K562 (cell line): ENCODE measurements at regions not wholly inside any gene's neighbourhood (a gene's known extent, or its start where the extent isn't known, plus 50 kb on each side); places are given as distances from the start of the nearest gene placed in this dataset.

Experiments
- ATAC-seq: fragments of 200-7000 bp; cut with Tn5 transposase; 3 replicates; pipeline ENCODE4 v1.9.1; 2020; ENCODE audit warnings: moderate library complexity
- BruUV-seq: library from RNA; stranded (reverse); fragments of 400-500 nt; replicated peaks from 2 replicates; lab custom pipeline; 2021; lab: Mats Ljungman, UMichigan
- CTCF ChIA-PET: fragments of 300-600 bp; formaldehyde crosslinking; extraction: SDS; loops from one replicate; lab custom pipeline; 2021; ENCODE audit warnings: low intra/inter-chr PET ratio; lab: Yijun Ruan, JAX
- POLR2A ChIA-PET: fragments of 300-600, 350-650 bp; sonication (Branson Sonifier 250); formaldehyde crosslinking; extraction: SDS; loops from one replicate; lab custom pipeline; 2021; ENCODE audit warnings: antibody characterized with exemption, inconsistent platforms; lab: Yijun Ruan, JAX
- DNase-seq, 4 experiments: peaks; one replicate each; pipeline versions ENCODE4 v3.0.0 to v3.0.0-alpha.2; 2011 to 2018; ENCODE audit warnings: low spot score in 3 of 4, mixed read lengths in 3 of 4; ENCODE audit errors: extremely low read depth in 1 of 4
- FAIRE-seq: peaks from 2 replicates; lab custom pipeline; 2011; peaks lifted over from hg19 to GRCh38; lab: Jason Lieb, UNC
- H2AFZ ChIP-seq: 2 replicates; pipeline ENCODE4 v1.6.0; 2011; ENCODE audit warnings: low read depth, low read length, control low read depth, inconsistent platforms
- H3K27ac ChIP-seq: fragments of 200-600 bp; 3 replicates; pipeline ENCODE4 v1.8.0; 2011; ENCODE audit warnings: low read depth, mild to moderate bottlenecking, control low read depth, inconsistent platforms, low read length, moderate library complexity, mixed read lengths; ENCODE audit errors: extremely low read depth
- H3K27me3 ChIP-seq, 2 experiments: fragments of 300-600 bp in 1 of 2; 2 replicates in 1 of 2; 3 replicates in 1 of 2; pipeline versions ENCODE4 v1.6.0 to v1.8.0; 2011; ENCODE audit warnings: inconsistent platforms in 2 of 2, low read length in 2 of 2, mild to moderate bottlenecking in 1 of 2, mixed read lengths in 1 of 2, moderate library complexity in 1 of 2; ENCODE audit not compliant: control insufficient read depth in 2 of 2, insufficient read depth in 2 of 2
- H3K36me3 ChIP-seq: fragments of 300-600 bp; 3 replicates; pipeline ENCODE4 v1.8.0; 2011; ENCODE audit warnings: mild to moderate bottlenecking, low read length, inconsistent platforms; ENCODE audit not compliant: control insufficient read depth, insufficient read depth
- H3K4me1 ChIP-seq, 2 experiments: fragments of 200-600 bp in 1 of 2; replicated peaks in 1 of 2; 2 replicates in 1 of 2; 3 replicates in 1 of 2; pipeline versions ENCODE4 v1.5.1 to v1.8.0; 2011; ENCODE audit warnings: inconsistent platforms in 2 of 2, low read length in 2 of 2, mild to moderate bottlenecking in 1 of 2, mixed read lengths in 1 of 2, moderate library complexity in 1 of 2; ENCODE audit not compliant: control insufficient read depth in 2 of 2, insufficient read depth in 2 of 2
- H3K4me2 ChIP-seq: 2 replicates; pipeline ENCODE4 v1.6.1; 2011; ENCODE audit warnings: low read length, control low read depth, inconsistent platforms, mixed read lengths; ENCODE audit not compliant: insufficient read depth
- H3K4me3 ChIP-seq: fragments of 200-600 bp; sonication (generic), shearing (Covaris generic); 2 replicates; pipeline ENCODE4 v1.5.1; 2016; ENCODE audit warnings: control low read depth, inconsistent platforms
- H3K79me2 ChIP-seq: fragments of 200-600 bp; 3 replicates; pipeline ENCODE4 v1.8.0; 2011; ENCODE audit warnings: low read length, inconsistent platforms; ENCODE audit not compliant: control insufficient read depth, insufficient read depth
- H3K9ac ChIP-seq, 2 experiments: 2 replicates each; pipeline versions ENCODE4 v1.6.0 to v1.6.1; 2011; ENCODE audit warnings: low read depth in 2 of 2, low read length in 2 of 2, control low read depth in 1 of 2, inconsistent platforms in 1 of 2, mild to moderate bottlenecking in 1 of 2, mixed read lengths in 1 of 2; ENCODE audit not compliant: insufficient read depth in 1 of 2
- H3K9me1 ChIP-seq: one replicate; pipeline ENCODE4 v1.6.0; 2011; ENCODE audit warnings: inconsistent platforms, mild to moderate bottlenecking, low read length, moderate library complexity; ENCODE audit not compliant: control insufficient read depth, insufficient read depth
- H3K9me3 ChIP-seq: replicated peaks from 2 replicates; pipeline ENCODE4 v1.5.1; 2011; ENCODE audit warnings: low read depth, low read length, inconsistent platforms; ENCODE audit not compliant: control insufficient read depth, insufficient read depth
- H4K20me1 ChIP-seq: replicated peaks from 2 replicates; pipeline ENCODE4 v1.6.1; 2011; ENCODE audit warnings: low read length, inconsistent platforms, mixed read lengths; ENCODE audit not compliant: control insufficient read depth, insufficient read depth
- C11orf30 ChIP-seq: fragments of 450-650 bp; IDR thresholded peaks from 2 replicates; pipeline ENCODE4 v1.6.1; 2016; ENCODE audit warnings: low read depth, mild to moderate bottlenecking
- NRF1 ChIP-seq, 2 experiments: fragments of 450-650 bp; IDR thresholded peaks in 1 of 2; conservative IDR thresholded peaks in 1 of 2; 2 replicates each; pipeline ENCODE4 v1.6.1; 2014; ENCODE audit warnings: mild to moderate bottlenecking in 2 of 2
- RNF2 ChIP-seq: sonication (generic); IDR thresholded peaks from 2 replicates; pipeline ENCODE4 v1.6.1; 2016
- RREB1 ChIP-seq: fragments of 250-450 bp; sonication (Bioruptor Pico); IDR thresholded peaks from 2 replicates; pipeline ENCODE4 v1.4.0; 2020
- SFPQ ChIP-seq: fragments of 200-400 bp; formaldehyde crosslinking; IDR thresholded peaks from 2 replicates; pipeline ENCODE4 v1.6.1; 2017; ENCODE audit warnings: mild to moderate bottlenecking, low read depth, low read length, moderate library complexity
- SIRT6 ChIP-seq: IDR thresholded peaks from one replicate; pipeline ENCODE4 v1.6.1; 2012; ENCODE audit warnings: low read depth, mild to moderate bottlenecking, control low read depth, inconsistent platforms, low read length, moderate library complexity
- YY1 ChIP-seq, 3 experiments: IDR thresholded peaks; 2 replicates each; pipeline ENCODE4 v1.6.1; 2011; ENCODE audit warnings: low read length in 2 of 3, mild to moderate bottlenecking in 2 of 3, moderate library complexity in 2 of 3, borderline replicate concordance in 1 of 3, control low read depth in 1 of 3, low read depth in 1 of 3; ENCODE audit not compliant: insufficient read depth in 3 of 3, insufficient replicate concordance in 2 of 3, control insufficient read depth in 1 of 3, insufficient read length in 1 of 3; ENCODE audit errors: extremely low read depth in 1 of 3
- WGBS: fragments of 100-300 bp; shearing (Covaris generic); methylation state at CpG from one replicate; pipeline ENCODE4 v1.1.6; 2016; ENCODE audit warnings: low coverage, mixed read lengths; ENCODE audit not compliant: insufficient coverage; ENCODE audit errors: missing lambda C conversion rate; 5-methylcytosine and 5-hydroxymethylcytosine counted together
- in situ Hi-C: fragments of 300-500 bp; cut with MboI; formaldehyde crosslinking; loops from 4 replicates; pipeline ENCODE4 v1.15.0; 2018; ENCODE audit warnings: inconsistent platforms, mixed read lengths
- intact Hi-C: fragments of 100-400 bp; cut with micrococcal nuclease; formaldehyde crosslinking; loops from 2 replicates; pipeline ENCODE4 v1.14.2; 2022

GRCh38 chr10:64659311-64659710 lies 1138.1 kb downstream of the REEP3 start (continued):
- no peak for TF ChIP-seq RREB1 (CRISPR knock-in tag)

- no peak for ATAC-seq
- no peak for FAIRE-seq
- no peaks in the 10 kb centered on the region for H4K20me1 ChIP-seq
- H3K36me3 ChIP-seq: no peaks in the 10 kb centered on the region
- H3K4me1 ChIP-seq: no peaks in the 10 kb centered on the region
- in situ Hi-C loops: no loop called here
- no TSS peak for BruUV-seq
- no peak overlapping the region for H3K9ac ChIP-seq
- no peak overlapping the region for H3K4me3 ChIP-seq
- no peaks in the 10 kb centered on the region for H3K27me3 ChIP-seq
- POLR2A ChIA-PET: no interaction called here
- peak in 1 of 4 experiments; percentile 9 for DNase-seq
- H2AFZ ChIP-seq: no peak overlapping the region
- TF ChIP-seq SIRT6 (no peak), NRF1 (conservative IDR thresholded peaks at IDR 0.05 in 1 of 2, IDR thresholded peaks at IDR 0.05 in 1 of 2) (no peak), RNF2 (no peak), C11orf30 (no peak), YY1 (IDR thresholded peaks at IDR 0.05; ENCODE audit: borderline replicate concordance in 1 of 3, control insufficient read depth in 1 of 3, extremely low read depth in 1 of 3, insufficient read depth in 3 of 3, insufficient read length in 1 of 3, insufficient replicate concordance in 2 of 3, low read depth in 1 of 3, low read length in 2 of 3) (no peak), SFPQ (no peak)
- 30% methylated on average over 3 of the region's 3 CpGs for WGBS
- H3K9me1 ChIP-seq: no peaks in the 10 kb centered on the region
- no peaks in the 10 kb centered on the region for H3K79me2 ChIP-seq
- no peak overlapping the region for H3K27ac ChIP-seq
- CTCF ChIA-PET: no interaction called here
- H3K9me3 ChIP-seq: no peaks in the 10 kb centered on the region
- no peak overlapping the region for H3K4me2 ChIP-seq
- intact Hi-C loops: no loop called here
Measured at GRCh38 chr10:64682043-64682442, 1160.8 kb downstream of the REEP3 start.
